DOHH2 (cell line): ENCODE measurements at regions not wholly inside any gene's neighbourhood (a gene's known extent, or its start where the extent isn't known, plus 50 kb on each side); places are given as distances from the start of the nearest gene placed in this dataset.

ENCODE experiments used
- CTCF ChIP-seq: fragments of 200-600 bp; sonication (generic); IDR thresholded peaks from one replicate; pipeline ENCODE4 v1.5.1; 2014; ENCODE audit warnings: antibody characterized with exemption, mild to moderate bottlenecking, low read depth, low read length; ENCODE audit not compliant: poor library complexity, severe bottlenecking
- EZH2phosphoT487 ChIP-seq: fragments of 200-600 bp; sonication (generic); IDR thresholded peaks from 2 replicates; pipeline ENCODE4 v1.6.1; 2017; ENCODE audit warnings: borderline replicate concordance, mild to moderate bottlenecking, antibody characterized with exemption, low read length, moderate library complexity, mixed read lengths

- no peak for TF ChIP-seq CTCF
- TF ChIP-seq EZH2phosphoT487 = no peak
Observed at GRCh38 chr18:71028285-71028762, 739.5 kb downstream of the SOCS6 start.
